IMR-90 (cell line): ENCODE measurements at regions not wholly inside any gene's neighbourhood (a gene's known extent, or its start where the extent isn't known, plus 50 kb on each side); places are given as distances from the start of the nearest gene placed in this dataset.

Experiments used
- ATAC-seq: fragments of 200-7000 bp; cut with Tn5 transposase; 2 replicates; pipeline ENCODE4 v1.9.1; 2020; ENCODE audit warnings: low read depth, mild to moderate bottlenecking, moderate library complexity
- BruUV-seq: library from RNA; stranded (reverse); fragments of 400-500 nt; replicated peaks from 2 replicates; lab custom pipeline; 2021; lab: Mats Ljungman, UMichigan
- CTCF ChIA-PET: fragments of 300-600 bp; formaldehyde crosslinking; extraction: SDS; loops from one replicate; lab custom pipeline; 2021; ENCODE audit warnings: antibody characterized with exemption; lab: Yijun Ruan, JAX
- POLR2A ChIA-PET: fragments of 300-600 bp; sonication (Branson Sonifier 250); formaldehyde crosslinking; loops from one replicate; lab custom pipeline; 2022; ENCODE audit warnings: antibody characterized with exemption; ENCODE audit not compliant: unreplicated experiment; lab: Charles Lee
- DNase-seq: peaks from one replicate; pipeline ENCODE4 v3.0.0; 2013
- H2AFZ ChIP-seq: replicated peaks from 2 replicates; pipeline ENCODE3; 2013; ENCODE audit warnings: low read length, mild to moderate bottlenecking; ENCODE audit not compliant: poor library complexity
- H2AK5ac ChIP-seq: 2 replicates; pipeline ENCODE4 v1.6.1; 2013; ENCODE audit warnings: low read depth, low read length, inconsistent platforms
- H2AK9ac ChIP-seq: replicated peaks from 2 replicates; pipeline ENCODE3; 2013; ENCODE audit warnings: mild to moderate bottlenecking, low read depth, low read length, moderate library complexity; ENCODE audit not compliant: poor library complexity
- H2BK120ac ChIP-seq: 2 replicates; pipeline ENCODE4 v1.6.1; 2013; ENCODE audit warnings: low read depth, low read length, inconsistent platforms
- H2BK15ac ChIP-seq: 3 replicates; pipeline ENCODE4 v1.6.1; 2013; ENCODE audit warnings: low read depth, low read length, inconsistent platforms
- H2BK20ac ChIP-seq: 2 replicates; pipeline ENCODE4 v1.6.1; 2013; ENCODE audit warnings: low read depth, mild to moderate bottlenecking, inconsistent platforms, low read length, moderate library complexity
- H2BK5ac ChIP-seq: 2 replicates; pipeline ENCODE4 v1.6.1; 2013; ENCODE audit warnings: mild to moderate bottlenecking, low read depth, low read length, inconsistent platforms; ENCODE audit not compliant: poor library complexity, severe bottlenecking
- H3K14ac ChIP-seq: replicated peaks from 2 replicates; pipeline ENCODE4 v1.6.1; 2013; ENCODE audit warnings: low read depth, low read length, inconsistent platforms
- H3K18ac ChIP-seq: 2 replicates; pipeline ENCODE4 v1.6.1; 2013; ENCODE audit warnings: low read depth, low read length, control low read depth
- H3K23ac ChIP-seq: 2 replicates; pipeline ENCODE4 v1.6.1; 2013; ENCODE audit warnings: low read depth, low read length, inconsistent platforms
- H3K27ac ChIP-seq: 2 replicates; pipeline ENCODE4 v1.5.1; 2013; ENCODE audit warnings: mild to moderate bottlenecking, control low read depth, low read length; ENCODE audit not compliant: insufficient read depth
- H3K27me3 ChIP-seq: 2 replicates; pipeline ENCODE4 v1.6.1; 2013; ENCODE audit warnings: low read length; ENCODE audit not compliant: control insufficient read depth, insufficient read depth
- H3K36me3 ChIP-seq: 2 replicates; pipeline ENCODE4 v1.6.1; 2013; ENCODE audit warnings: low read length, mixed read lengths; ENCODE audit not compliant: control insufficient read depth, insufficient read depth
- H3K4ac ChIP-seq: 2 replicates; pipeline ENCODE4 v1.6.1; 2013; ENCODE audit warnings: low read depth, low read length, inconsistent platforms
- H3K4me1 ChIP-seq: 2 replicates; pipeline ENCODE4 v1.6.1; 2013; ENCODE audit warnings: low read length, mixed read lengths; ENCODE audit not compliant: control insufficient read depth, insufficient read depth
- H3K4me2 ChIP-seq: 2 replicates; pipeline ENCODE4 v1.6.1; 2013; ENCODE audit warnings: low read depth, mild to moderate bottlenecking, control low read depth, low read length, moderate library complexity
- H3K4me3 ChIP-seq: 2 replicates; pipeline ENCODE4 v1.5.1; 2013; ENCODE audit warnings: low read depth, mild to moderate bottlenecking, control low read depth, low read length, moderate library complexity; ENCODE audit not compliant: insufficient read depth
- H3K56ac ChIP-seq: 2 replicates; pipeline ENCODE4 v1.6.1; 2013; ENCODE audit warnings: low read length, inconsistent platforms; ENCODE audit not compliant: insufficient read depth; ENCODE audit errors: extremely low read depth
- H3K79me1 ChIP-seq, 2 experiments: 2 replicates each; pipeline ENCODE4 v1.6.1; 2013; ENCODE audit warnings: low read length in 2 of 2, inconsistent platforms in 1 of 2, low read depth in 1 of 2
- H3K9ac ChIP-seq: 2 replicates; pipeline ENCODE4 v1.6.1; 2013; ENCODE audit warnings: low read depth, low read length, control low read depth
- H3K9me1 ChIP-seq: 2 replicates; pipeline ENCODE4 v1.6.1; 2013; ENCODE audit warnings: low read length, inconsistent platforms; ENCODE audit not compliant: insufficient read depth
- H3K9me3 ChIP-seq: 2 replicates; pipeline ENCODE4 v1.6.1; 2013; ENCODE audit warnings: low read length; ENCODE audit not compliant: control insufficient read depth, insufficient read depth
- H4K20me1 ChIP-seq: 2 replicates; pipeline ENCODE4 v1.6.1; 2013; ENCODE audit warnings: low read length, inconsistent platforms; ENCODE audit not compliant: insufficient read depth
- H4K5ac ChIP-seq: 2 replicates; pipeline ENCODE4 v1.6.1; 2013; ENCODE audit warnings: mild to moderate bottlenecking, low read depth, low read length, control low read depth
- H4K8ac ChIP-seq, 2 experiments: 2 replicates each; pipeline ENCODE4 v1.6.1; 2013; ENCODE audit warnings: low read depth in 2 of 2, low read length in 2 of 2, control low read depth in 1 of 2, inconsistent platforms in 1 of 2
- H4K91ac ChIP-seq: 2 replicates; pipeline ENCODE4 v1.6.1; 2013; ENCODE audit warnings: low read depth, low read length, inconsistent platforms; ENCODE audit not compliant: insufficient read depth
- CEBPB ChIP-seq: IDR thresholded peaks from 2 replicates; pipeline ENCODE4 v1.6.1; 2012; ENCODE audit warnings: low read depth, low read length, improper control_type of control experiment
- CHD1 ChIP-seq: IDR thresholded peaks from 2 replicates; pipeline ENCODE4 v1.6.1; 2012; ENCODE audit warnings: low read depth, low read length, improper control_type of control experiment
- ELK1 ChIP-seq: fragments of 150-350 bp; IDR thresholded peaks from 2 replicates; pipeline ENCODE4 v1.6.1; 2016; ENCODE audit warnings: low read depth, mild to moderate bottlenecking, low read length, moderate library complexity, borderline replicate concordance
- FOS ChIP-seq: fragments of 150-350 bp; IDR thresholded peaks from 2 replicates; pipeline ENCODE4 v1.6.1; 2016; ENCODE audit warnings: low read depth, low read length
- MAFK ChIP-seq: IDR thresholded peaks from 2 replicates; pipeline ENCODE4 v1.6.1; 2012; ENCODE audit warnings: low read depth, low read length, improper control_type of control experiment
- MAZ ChIP-seq: IDR thresholded peaks from 2 replicates; pipeline ENCODE4 v1.6.1; 2012; ENCODE audit warnings: low read depth, mild to moderate bottlenecking, low read length, improper control_type of control experiment, moderate library complexity, borderline replicate concordance
- MXI1 ChIP-seq: IDR thresholded peaks from 2 replicates; pipeline ENCODE4 v1.6.1; 2012; ENCODE audit warnings: low read depth, mild to moderate bottlenecking, low read length, moderate library complexity, borderline replicate concordance
- NFE2L2 ChIP-seq: fragments of 150-350 bp; IDR thresholded peaks from 2 replicates; pipeline ENCODE4 v1.6.1; 2016; ENCODE audit warnings: low read depth, mild to moderate bottlenecking, low read length
- POLR2A ChIP-seq: IDR thresholded peaks from 2 replicates; pipeline ENCODE4 v1.6.1; 2012; ENCODE audit warnings: mild to moderate bottlenecking, low read depth, low read length
- RAD21 ChIP-seq: IDR thresholded peaks from 2 replicates; pipeline ENCODE4 v1.6.1; 2012; ENCODE audit warnings: low read length, improper control_type of control experiment
- RCOR1 ChIP-seq: IDR thresholded peaks from 2 replicates; pipeline ENCODE4 v1.6.1; 2012; ENCODE audit warnings: mild to moderate bottlenecking, low read length, improper control_type of control experiment; ENCODE audit not compliant: insufficient replicate concordance
- RFX5 ChIP-seq: IDR thresholded peaks from 2 replicates; pipeline ENCODE4 v1.8.0; 2012; ENCODE audit warnings: low read depth, mild to moderate bottlenecking, low read length, moderate library complexity
- SMC3 ChIP-seq: fragments of 150-350 bp; IDR thresholded peaks from 2 replicates; pipeline ENCODE4 v1.6.1; 2016; ENCODE audit warnings: low read depth, mild to moderate bottlenecking, antibody characterized with exemption, low read length, moderate library complexity
- USF2 ChIP-seq: fragments of 150-350 bp; IDR thresholded peaks from 2 replicates; pipeline ENCODE4 v1.6.1; 2017; ENCODE audit warnings: mild to moderate bottlenecking, antibody characterized with exemption, low read length, low read depth
- WGBS, 2 experiments: methylation state at CpG; one replicate each; pipeline versions ENCODE4 v1.1.5 to v1.1.7; 2013; ENCODE audit warnings: missing lambda C conversion rate in 2 of 2; ENCODE audit not compliant: insufficient read length in 1 of 2; ENCODE audit errors: extremely low coverage in 2 of 2; 5-methylcytosine and 5-hydroxymethylcytosine counted together
- dilution Hi-C: fragments of 300-500 bp; cut with HindIII; formaldehyde crosslinking; loops from one replicate; pipeline ENCODE4 v1.14.3; 2018; ENCODE audit warnings: low sequenced_read_pairs; ENCODE audit not compliant: unreplicated experiment
- in situ Hi-C: fragments of 300-500 bp; cut with MboI; formaldehyde crosslinking; loops from 3 replicates; pipeline ENCODE4 v1.14.3; 2019; ENCODE audit warnings: low sequenced_read_pairs, inconsistent platforms, mixed read lengths
- intact Hi-C: fragments of 100-400 bp; cut with micrococcal nuclease; formaldehyde crosslinking; loops from 2 replicates; pipeline ENCODE4 v1.10.0; 2022
- TF ChIP-seq, protein P1 (sequence below): conservative IDR thresholded peaks from 2 replicates; pipeline ENCODE4 v1.5.1; 2012; ENCODE audit warnings: mild to moderate bottlenecking, low read depth, low read length, improper control_type of control experiment

- H2AK5ac ChIP-seq: no peak overlapping the region
- H3K4me1 ChIP-seq: no peaks in the 10 kb centered on the region
- H3K4me2 ChIP-seq: no peak overlapping the region
- H4K8ac ChIP-seq: no peak overlapping the region
- H3K36me3 ChIP-seq: no peaks in the 10 kb centered on the region
- no peak overlapping the region for H3K9ac ChIP-seq
- no peak overlapping the region for H2BK20ac ChIP-seq
- WGBS, 2 experiments: 100% methylated on average over 3 of the region's 7 CpGs; no CpG with 5 or more reads in 1 of the 2 experiments
- ChIA-PET CTCF (interaction anchor here (1.0 kb wide), 1 partner anchor 9 kb away, joined by 3 read pairs; no protein-coding TSS in a partner anchor), POLR2A (no interaction called here)
- H2BK15ac ChIP-seq: no peak overlapping the region
- 0 out of 2 replicates have a peak, but pooled peaks cover 4% of the 10 kb centered on the region for H3K9me1 ChIP-seq
- H3K27me3 ChIP-seq: no peaks in the 10 kb centered on the region; the same call in 1 of the 2 replicates
- no peak overlapping the region for H3K14ac ChIP-seq
- in situ Hi-C loops (no loop called here), dilution Hi-C loops (no loop called here), intact Hi-C loops (no loop called here)
- BruUV-seq: no TSS peak
- no peak overlapping the region for H2AFZ ChIP-seq
- DNase-seq (no peak), ATAC-seq (no peak)
- H3K4me3 ChIP-seq: no peak overlapping the region
- H2BK120ac ChIP-seq: no peak overlapping the region
- no peak overlapping the region for H4K91ac ChIP-seq
- H3K23ac ChIP-seq: no peak overlapping the region
- TF ChIP-seq, protein P1, sequence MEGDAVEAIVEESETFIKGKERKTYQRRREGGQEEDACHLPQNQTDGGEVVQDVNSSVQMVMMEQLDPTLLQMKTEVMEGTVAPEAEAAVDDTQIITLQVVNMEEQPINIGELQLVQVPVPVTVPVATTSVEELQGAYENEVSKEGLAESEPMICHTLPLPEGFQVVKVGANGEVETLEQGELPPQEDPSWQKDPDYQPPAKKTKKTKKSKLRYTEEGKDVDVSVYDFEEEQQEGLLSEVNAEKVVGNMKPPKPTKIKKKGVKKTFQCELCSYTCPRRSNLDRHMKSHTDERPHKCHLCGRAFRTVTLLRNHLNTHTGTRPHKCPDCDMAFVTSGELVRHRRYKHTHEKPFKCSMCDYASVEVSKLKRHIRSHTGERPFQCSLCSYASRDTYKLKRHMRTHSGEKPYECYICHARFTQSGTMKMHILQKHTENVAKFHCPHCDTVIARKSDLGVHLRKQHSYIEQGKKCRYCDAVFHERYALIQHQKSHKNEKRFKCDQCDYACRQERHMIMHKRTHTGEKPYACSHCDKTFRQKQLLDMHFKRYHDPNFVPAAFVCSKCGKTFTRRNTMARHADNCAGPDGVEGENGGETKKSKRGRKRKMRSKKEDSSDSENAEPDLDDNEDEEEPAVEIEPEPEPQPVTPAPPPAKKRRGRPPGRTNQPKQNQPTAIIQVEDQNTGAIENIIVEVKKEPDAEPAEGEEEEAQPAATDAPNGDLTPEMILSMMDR: no peak
- TF ChIP-seq ELK1 (no peak), RFX5 (no peak), RAD21 (no peak), CEBPB (no peak), FOS (no peak), CHD1 (no peak), NFE2L2 (no peak), MAZ (no peak), POLR2A (no peak), SMC3 (no peak), MXI1 (no peak), USF2 (no peak), MAFK (no peak), RCOR1 (no peak)
- H3K56ac ChIP-seq: no peak overlapping the region
- no peak overlapping the region for H4K5ac ChIP-seq
- no peak overlapping the region for H2BK5ac ChIP-seq
- H2AK9ac ChIP-seq: no peak overlapping the region
- no peak overlapping the region for H3K27ac ChIP-seq
- H4K20me1 ChIP-seq: no peaks in the 10 kb centered on the region
- no peak overlapping the region for H3K4ac ChIP-seq
- no peak overlapping the region for H3K18ac ChIP-seq
- H3K9me3 ChIP-seq: no peaks in the 10 kb centered on the region
- no peaks in the 10 kb centered on the region for H3K79me1 ChIP-seq
These were observed 526.1 kb upstream of the WWC1 start for GRCh38 chr5:167765352-167765751.
